GM21447 (cell line): ENCODE measurements at regions not wholly inside any gene's neighbourhood (a gene's known extent, or its start where the extent isn't known, plus 50 kb on each side); places are given as distances from the start of the nearest gene placed in this dataset.

Source experiments
- ATAC-seq: cut with Tn5 transposase; IDR thresholded peaks from one replicate; pipeline ENCODE4 v1.9.1; 2021; ENCODE audit not compliant: unreplicated experiment

DNA sequence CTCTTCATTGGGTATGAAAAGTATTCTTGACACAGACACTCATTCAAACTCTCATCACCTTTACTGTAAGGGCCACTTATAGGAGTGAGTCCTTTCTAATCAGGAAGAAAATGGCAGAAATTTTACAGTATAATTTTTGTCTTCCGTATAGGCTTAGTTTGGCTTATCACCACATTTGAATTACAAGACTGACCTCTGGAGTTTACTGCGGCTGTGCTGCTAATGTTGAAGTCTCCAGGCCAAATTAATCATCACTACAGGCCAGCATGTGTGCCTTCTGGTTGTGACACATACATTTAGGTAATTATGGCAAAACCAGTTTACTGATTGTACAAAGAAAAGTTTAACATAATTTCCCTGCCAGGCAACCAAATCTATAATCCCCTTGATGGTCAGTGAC lies 753.6 kb upstream of the GCFC2 start:
- ATAC-seq: no peak

DNA sequence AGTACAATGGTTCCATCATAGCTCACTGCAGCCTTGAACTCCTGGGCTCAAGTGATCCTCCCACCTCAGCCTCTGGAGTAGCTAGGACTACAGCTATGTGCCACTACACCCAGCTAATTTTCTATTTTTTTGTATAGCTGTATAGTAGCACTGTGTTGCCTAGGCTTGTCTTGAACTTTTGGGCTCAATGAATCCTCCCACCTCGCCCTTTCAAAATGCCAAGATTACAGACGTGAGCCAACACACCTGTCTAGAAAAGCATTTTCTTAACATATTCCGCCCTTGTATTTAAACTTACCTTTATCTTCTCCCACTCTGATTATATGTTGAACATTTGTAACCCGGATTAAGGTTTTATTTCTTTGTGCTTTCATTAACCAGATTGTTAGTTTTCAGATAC lies 750.7 kb upstream of the GCFC2 start:
- no peak for ATAC-seq

DNA sequence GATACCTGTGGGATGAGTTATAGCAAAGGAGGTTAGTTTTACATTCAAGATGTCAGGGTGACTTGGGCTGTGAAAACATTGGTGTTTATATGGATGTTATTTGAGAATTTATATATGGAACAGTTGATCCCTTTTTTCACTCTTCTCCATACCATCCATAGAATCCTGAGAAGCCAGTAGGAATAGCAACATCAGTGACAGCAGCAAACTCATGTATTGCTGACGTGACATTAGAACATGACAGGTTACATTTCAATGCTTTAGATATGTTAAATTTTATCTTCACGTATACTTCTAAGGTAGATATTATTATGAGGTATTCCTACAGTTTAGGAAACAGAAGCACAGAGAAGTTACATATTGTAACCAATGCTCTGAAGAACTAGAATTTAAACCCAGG lies 745.2 kb upstream of the GCFC2 start:
- ATAC-seq: no peak

DNA sequence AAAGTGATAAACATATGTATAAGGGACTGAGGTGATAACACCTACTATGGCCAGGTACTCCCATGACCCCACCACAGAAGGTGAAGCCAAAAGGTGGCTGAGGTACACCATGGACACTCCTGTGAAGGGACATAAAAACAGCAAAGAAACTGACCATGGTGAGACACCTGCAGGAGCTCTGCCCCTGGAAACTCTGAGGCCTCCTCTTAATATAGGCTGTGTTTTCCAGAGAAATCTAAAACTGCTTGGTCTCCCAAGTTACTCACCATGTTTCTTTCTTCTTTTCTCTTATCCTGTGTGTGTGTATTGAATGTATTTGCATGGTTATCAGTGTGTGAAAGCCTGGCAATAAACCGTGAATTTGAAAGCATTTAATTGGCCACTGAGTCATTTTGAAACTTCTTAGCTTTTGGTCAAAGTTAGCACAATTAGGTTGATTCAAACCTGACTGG lies 739.3 kb upstream of the GCFC2 start:
- ATAC-seq: no peak

DNA sequence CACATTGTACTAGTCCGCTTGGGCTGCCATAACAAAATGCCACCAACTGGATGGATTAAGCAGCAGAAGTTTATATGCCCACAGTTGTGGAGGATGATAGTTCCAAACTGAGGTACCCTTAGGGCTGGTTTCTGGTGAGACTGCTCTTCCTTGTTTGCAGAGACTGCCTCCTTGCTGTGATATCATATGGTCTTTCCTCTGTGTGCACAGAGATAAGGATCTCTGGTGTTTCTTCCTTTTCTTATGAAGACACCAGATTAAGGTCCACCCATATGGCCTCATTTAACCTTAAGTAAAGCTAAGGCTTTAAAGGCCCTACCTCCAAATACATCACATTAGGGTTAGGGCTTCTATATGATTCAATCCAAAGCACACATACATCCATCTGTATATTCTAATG lies 738.2 kb upstream of the GCFC2 start:
- no peak for ATAC-seq

DNA sequence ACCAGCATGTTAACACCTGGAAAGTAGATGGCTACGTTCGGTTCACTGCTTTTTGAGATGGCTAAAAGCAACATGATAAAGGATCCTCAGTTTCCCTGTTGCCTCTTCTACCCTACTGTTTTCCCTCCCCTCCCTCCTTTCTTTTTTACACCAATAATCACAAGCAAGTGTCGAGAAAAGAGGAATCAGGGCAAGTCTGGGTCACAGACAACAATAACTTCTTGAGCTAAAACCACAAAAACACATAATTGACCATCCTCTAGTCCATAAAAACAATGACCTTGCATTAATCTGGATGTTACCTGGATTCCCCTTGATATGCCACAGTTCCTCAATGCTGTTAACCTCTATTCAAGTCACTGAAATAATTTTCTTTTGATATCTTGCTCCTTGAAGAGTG lies 736.6 kb upstream of the GCFC2 start:
- ATAC-seq: no peak

DNA sequence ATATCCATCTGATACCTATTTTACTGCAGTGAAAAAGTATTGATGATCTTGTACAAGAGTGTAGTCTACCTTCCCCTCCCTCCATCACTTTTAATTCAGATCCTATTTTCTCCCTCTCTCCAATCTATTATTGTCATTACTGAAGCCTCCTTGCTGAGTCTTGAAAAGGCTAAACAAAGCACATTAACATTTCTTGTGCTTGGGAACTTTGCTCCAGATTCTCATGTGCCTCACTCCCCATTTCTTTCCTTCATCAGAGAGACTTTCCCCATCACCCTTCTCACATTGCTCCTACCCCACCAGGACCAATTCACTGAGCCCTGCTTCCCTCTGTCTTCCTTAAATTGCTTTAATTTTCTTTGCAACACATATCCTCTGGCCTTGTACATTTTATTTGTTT lies 736.2 kb upstream of the GCFC2 start:
- ATAC-seq: no peak

DNA sequence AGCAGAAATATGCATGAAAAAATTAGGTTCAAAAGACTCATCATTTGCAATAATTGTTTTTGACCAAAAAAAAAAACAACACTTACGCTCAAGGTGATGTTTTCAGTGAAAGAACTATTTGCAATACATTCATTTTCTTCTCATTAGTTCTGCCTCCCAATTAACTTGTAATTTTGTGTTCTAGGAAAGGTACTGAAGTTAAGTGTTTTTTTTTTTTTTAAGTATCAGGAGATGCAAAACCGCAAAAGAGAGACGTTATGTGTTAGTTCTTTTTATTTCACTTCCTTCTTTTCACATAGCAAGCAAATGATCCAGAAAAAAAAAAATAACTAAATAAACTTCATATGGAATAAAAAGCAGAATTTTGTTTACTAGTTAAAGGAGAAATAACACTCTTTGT lies 735.2 kb upstream of the GCFC2 start:
- ATAC-seq: no peak

DNA sequence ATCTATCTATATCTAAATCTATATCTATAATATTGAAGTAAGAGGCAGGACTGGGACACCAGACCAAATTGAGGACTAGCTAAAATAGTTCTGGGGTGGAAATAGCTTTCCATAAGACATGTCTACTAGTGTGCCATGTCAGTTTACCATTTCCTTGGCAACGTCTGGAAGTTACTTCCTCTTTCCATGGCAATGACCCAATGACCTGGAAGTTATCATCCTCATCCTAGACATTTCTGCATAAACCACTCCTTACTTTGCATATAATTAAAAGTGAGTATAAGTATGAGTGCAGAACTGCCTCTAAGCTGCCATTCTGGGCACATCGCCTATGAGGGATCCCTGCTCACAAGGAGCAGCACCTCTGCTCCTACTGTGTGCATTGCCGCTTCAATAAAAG lies 734.0 kb upstream of the GCFC2 start:
- no peak for ATAC-seq

DNA sequence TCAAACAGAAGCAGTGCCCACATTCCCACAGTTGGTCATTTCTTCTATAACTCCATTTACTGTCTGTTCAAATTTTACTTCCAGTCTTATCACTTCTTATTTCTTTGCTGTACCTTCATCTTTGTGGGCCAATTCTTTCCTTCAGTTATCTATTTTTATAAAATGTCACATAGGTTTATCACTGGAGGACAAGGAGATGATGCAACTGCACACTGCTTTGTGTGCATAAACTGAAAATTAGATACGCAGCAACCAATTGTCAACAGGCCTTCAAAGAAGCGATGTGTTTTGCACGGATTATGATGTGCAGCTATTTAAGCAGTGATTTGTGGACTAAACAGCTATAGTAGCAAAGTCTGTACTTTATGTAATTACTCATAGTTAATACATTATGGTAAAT lies 726.8 kb upstream of the GCFC2 start:
- ATAC-seq: no peak

DNA sequence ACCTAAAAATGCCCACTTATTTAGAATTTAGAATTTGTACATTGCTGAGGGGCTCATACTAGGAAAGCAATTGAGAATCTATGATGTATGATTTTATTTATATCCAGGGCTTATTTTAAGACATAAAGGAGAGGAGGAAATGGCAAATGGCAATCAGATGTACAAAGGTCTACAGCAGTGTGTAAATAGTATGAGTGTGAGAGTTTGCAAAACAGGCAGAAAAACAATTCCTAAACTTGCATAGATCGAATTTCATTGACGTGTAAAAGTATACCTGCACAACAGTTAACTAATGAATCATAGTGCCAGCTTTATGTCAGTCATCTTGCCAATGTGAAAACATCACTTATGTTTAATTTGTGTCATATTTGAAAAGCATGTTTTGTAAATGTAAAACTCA lies 718.7 kb upstream of the GCFC2 start:
- no peak for ATAC-seq

DNA sequence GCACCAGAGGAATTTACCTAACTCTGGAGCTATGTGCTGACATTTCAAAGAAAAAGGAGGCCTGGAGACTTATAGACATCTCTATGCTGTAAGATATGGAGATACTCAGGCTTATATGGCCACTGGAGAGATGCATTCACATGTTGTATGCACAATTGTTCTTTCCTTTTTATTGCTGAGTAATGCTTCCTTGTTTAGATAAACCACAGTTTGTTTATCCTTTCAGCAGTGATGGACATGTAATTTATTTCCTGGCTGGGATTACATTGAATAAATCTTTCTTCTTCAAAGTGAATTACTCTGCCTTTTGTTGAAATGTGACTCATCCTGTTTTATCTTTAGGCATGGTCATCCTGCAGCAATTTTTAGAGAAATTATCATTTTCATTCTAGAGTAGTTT lies 716.7 kb upstream of the GCFC2 start:
- no peak for ATAC-seq

DNA sequence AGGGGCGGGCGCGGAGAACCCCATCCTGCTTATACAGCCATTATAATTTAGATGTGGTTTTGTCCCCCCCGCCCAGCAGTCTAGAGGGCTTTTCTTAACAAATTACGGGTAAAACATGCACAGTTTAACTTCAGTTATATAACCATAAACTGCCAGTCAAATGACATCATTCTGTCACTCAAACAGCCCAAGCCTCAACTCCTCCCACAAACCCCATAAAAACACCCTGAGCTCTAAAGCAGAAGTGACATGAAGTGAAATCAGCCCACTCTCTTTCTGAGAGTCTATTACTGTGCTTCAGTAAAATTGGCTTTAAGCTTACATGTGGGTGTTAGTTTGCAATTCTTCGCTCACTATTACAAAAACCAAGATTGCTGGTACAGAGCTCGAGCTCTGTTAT lies 705.1 kb upstream of the GCFC2 start:
- ATAC-seq: no peak

DNA sequence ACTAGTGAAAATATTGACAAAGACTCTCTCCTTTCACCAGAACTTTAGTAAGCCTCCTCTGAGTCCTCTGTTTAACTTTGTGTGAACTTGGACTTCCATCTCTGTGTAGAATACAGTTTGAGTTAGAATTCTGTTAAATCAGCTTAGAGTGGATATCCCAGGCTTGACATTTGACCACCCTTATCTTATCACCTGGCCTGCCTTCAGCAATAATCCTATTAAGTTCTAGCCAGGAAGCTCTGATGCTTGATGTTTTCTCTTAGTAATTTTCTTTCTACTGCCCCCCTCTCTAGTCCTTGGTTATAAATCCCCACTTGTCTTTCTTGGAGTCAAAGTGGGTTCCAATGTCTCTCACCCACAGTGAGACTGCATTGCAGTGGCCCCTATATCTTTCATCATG lies 702.7 kb upstream of the GCFC2 start:
- ATAC-seq: no peak

DNA sequence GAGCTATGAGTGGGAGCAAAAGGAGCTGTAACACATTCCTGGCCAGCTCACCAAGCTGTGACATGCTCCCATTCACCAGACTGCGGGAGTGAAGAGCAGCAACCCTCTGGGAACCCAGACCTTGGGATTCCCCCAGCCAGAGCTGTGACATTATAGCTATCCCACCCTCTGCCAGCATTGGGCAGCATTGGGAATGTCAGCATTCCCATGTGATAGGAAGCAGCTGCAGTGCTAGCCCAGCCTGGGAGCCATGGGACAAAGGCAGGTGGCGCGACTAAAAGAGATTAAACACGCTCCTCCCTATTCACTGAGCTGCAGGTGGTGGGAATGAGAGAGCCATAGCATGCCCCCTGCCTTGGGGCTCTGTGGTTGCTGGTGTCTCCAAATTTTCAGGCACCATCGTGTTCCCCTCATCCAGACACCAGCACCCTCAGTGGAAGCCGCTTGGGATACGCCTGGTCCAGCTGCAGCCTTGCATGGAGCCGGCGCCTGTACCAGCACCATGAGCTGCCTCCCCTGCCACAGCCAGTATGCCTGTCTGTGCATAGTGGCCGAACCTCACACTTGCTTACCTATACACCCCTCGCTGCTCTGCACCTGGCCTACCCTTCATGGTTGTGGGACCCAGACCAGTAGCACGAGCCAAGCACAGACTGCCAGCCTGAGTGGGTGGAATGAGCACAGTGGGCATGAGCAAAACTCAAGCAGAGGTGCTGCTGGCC lies 695.6 kb upstream of the GCFC2 start:
- no peak for ATAC-seq

DNA sequence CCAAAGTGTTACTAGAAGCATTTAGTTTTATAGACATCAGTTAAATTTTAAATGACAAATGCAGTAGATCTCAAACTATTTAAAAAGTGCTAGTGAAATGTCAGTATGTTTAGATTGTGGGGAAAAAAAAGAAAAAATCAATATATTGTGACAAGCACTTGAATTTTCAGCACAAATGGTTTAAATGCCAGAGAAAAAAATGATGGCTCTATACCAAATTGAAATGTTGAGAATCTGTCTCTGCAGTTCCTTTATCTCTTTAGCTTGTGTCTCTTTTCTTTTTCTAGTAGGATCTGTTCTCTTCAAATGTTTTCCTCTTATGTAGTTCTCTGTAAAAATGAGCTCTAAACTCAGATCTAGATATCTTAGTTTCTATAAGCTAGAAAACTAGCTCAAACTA lies 682.6 kb upstream of the GCFC2 start:
- no peak for ATAC-seq

DNA sequence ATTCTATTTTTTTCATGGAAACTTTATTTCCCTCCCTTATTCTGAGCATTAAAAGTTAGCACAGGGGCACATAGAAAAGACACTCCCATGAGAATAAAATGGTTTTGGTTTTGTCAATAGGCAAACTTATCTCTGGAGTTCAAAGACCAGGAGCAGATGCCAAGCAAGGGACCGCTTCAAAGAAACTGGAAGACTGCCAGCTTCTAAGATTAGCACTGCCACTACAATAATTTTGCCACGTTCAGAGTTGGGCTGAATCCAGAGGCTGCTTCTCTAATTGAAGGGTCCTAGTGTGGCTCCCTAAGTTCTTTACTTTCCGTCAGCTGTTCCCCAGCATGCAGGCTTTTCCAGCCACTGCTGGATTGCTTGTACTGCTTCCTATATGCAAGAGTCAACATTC lies 681.0 kb upstream of the GCFC2 start:
- no peak for ATAC-seq

DNA sequence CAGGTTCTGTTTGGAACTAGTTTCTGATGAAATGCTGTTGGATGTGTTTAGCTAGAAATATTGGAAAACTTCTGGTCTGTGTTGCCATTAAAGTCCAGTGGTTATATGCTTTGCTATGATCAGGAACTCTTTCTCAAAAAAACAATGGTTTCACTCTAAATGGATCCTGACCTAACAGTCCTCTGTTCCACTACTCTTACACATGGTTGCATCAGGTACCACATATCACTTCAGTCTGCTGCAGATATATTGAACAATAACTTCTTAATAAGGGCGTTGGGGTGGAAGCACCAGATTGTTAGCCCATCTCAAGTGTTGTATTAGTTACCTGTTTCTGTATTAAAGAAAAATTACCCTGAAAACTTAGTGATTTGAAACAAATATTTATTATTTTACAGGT lies 676.6 kb upstream of the GCFC2 start:
- ATAC-seq: no peak

DNA sequence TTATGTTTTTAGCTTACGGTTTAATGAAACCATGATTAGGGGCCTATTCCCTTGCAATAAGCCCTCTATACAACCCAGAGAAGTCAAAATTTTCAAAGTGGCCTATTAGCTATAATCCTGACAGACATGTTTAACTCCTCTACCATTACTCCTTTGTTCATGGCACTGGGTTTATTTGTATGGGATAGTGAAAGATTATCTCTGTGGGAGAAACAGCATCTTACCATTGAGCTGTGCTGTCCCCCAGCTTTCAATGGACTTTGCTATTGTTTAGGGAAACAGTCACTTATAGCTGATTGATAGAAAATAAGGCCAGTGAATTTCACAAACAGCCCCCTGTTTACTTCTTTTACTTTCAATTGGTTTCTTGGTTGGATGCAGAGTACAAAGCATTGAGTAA lies 675.2 kb upstream of the GCFC2 start:
- no peak for ATAC-seq

DNA sequence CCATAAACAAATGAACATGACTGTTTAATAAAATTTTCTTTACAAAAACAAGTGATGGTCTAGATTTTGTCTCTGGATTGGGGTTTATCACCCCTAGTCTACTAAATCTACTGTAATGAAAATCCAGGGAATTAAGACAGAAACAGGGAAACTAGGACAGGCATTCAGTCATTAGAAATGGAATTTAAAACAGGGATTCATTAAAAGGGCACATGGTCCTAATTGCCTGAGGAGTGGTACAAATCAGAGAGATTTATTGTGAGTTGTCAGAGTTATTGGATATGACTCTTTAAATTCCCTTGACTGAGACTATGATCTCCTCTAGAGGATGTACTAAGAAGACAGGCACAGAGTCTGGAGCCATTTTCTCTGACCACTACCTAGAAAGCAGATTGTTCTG lies 670.9 kb upstream of the GCFC2 start:
- no peak for ATAC-seq

DNA sequence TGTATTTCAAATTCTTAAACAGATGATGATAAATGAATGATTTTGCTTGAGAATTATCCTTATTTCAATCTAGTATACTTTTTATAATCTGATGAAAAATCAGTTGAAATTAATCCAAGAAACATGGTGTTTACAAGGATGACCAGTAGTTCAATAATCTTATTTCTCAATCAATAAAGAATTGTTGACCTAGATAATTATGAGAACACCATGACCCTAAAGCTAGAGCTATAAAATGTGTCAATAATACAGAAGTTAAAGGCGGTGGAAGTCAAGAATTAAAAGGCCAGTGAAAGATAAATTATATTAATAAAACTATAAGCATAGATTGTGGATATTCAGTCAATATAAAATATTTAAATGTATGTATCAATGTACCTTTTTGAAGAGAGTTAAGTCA lies 667.4 kb upstream of the GCFC2 start:
- no peak for ATAC-seq

DNA sequence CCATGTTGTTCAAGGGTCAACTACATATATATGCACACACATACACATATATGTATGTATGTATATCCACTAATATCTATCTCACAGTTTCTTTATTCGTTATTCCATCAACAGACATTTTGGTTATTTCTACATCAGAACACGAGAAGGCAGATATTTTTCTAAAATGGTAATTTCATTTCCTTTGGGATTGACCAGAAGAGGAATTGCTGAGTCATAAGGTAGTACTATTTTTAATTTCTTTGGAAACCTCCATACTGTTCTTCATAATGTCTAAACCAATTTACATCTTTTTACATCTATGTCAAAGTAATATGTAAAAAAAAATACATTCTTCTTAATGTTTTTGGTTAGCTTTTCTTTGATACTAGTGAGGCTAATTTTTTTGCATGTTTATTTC lies 630.7 kb upstream of the GCFC2 start:
- no peak for ATAC-seq

DNA sequence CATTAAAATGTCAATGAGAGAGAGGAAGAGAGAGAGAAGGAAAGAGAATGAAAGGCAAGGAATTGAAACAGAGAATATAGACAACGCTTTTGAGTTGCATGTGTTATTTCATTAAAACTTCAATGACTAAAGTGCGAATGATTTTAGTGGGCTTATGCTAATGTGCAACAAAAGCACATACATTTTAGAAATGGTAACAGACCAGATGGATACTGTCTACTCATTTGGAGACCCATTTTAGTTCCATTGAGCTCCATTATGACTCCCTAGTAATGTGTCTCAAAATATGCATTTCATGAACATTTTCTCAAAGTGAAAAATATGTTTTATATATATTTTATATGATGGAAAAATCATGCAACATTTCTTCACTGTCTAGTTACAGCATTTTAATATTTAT lies 622.2 kb upstream of the GCFC2 start:
- ATAC-seq: no peak

DNA sequence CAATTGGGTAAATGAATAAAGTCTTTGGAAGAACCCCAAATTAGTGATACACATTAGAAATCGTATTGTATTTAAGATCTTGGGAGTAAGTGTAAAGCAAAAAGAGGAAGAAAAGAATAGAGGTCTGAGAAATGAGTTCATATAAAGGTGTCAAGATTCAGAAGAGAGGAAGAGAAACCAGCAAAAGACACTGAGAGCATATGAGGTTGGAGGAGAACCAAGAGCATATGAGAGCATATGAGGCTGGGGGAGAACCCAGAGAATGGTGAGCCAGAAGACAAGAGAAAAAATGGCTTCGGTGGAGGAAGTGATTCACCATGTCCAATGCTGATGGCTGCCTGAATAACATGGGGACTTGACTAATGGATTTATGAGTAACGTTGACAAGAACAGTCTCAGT lies 620.1 kb upstream of the GCFC2 start:
- ATAC-seq: no peak
